AG04449 (cell line): ENCODE measurements at regions not wholly inside any gene's neighbourhood (a gene's known extent, or its start where the extent isn't known, plus 50 kb on each side); places are given as distances from the start of the nearest gene placed in this dataset.

Experiments
- CTCF ChIA-PET: fragments of 350-600 bp; formaldehyde crosslinking; extraction: SDS; loops from one replicate; lab custom pipeline; 2021; ENCODE audit warnings: antibody characterized with exemption; lab: Yijun Ruan, JAX
- POLR2A ChIA-PET: fragments of 400-600, 350-600 bp; formaldehyde crosslinking; extraction: SDS; loops from one replicate; lab custom pipeline; 2020; ENCODE audit warnings: antibody characterized with exemption, inconsistent platforms; lab: Yijun Ruan, JAX
- DNase-seq: peaks from one replicate; pipeline ENCODE4 v3.0.0-alpha.2; 2010; ENCODE audit warnings: low read depth, low spot score
- H3K4me3 ChIP-seq: 2 replicates; pipeline ENCODE4 v1.5.1; 2011; ENCODE audit warnings: low read depth, mild to moderate bottlenecking, control low read depth, low read length
- TF ChIP-seq, protein P1 (sequence below): IDR thresholded peaks from one replicate; pipeline ENCODE4 v1.5.1; 2011; ENCODE audit warnings: mild to moderate bottlenecking, moderate library complexity, low read length, control low read depth, inconsistent platforms; ENCODE audit not compliant: insufficient read depth; ENCODE audit errors: missing control alignments

DNA sequence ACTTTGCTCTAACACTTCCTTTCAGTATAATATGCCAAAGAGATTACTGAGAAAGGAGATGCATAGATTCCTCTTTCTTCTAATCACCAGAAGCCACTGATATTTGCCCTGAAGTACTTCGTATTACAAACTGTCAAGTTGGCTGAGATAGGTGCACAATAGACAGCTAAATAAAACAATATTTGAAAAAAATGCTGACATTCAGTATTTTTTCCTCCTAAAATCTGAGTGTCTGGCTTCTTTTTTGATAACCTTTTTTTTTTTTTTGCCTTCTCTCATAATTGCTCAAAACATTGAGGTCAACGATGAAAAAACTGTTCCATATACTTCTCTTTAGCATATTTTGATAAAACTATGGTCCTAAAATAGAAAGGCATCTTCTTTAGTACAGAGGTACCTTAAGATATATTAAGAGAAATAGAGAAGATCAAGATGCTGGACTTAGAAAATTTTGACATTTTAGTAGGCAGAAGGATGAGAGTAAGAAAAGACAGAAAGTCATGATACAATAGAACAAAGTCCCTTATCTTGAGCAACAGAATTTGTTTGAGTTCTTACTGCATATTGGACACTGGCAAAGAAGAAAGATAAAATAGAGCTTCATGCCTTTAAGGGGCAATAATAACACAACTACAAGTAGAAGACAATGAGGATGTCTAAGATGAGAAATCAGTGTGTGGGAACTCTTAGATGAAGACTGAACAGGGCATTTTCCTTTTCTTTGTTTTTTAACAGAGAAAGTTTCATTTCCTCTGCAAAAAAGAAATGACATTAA is 220.7 kb downstream of the PTH2R start:
- POLR2A ChIA-PET: no interaction called here
- CTCF ChIA-PET: no interaction called here

DNA sequence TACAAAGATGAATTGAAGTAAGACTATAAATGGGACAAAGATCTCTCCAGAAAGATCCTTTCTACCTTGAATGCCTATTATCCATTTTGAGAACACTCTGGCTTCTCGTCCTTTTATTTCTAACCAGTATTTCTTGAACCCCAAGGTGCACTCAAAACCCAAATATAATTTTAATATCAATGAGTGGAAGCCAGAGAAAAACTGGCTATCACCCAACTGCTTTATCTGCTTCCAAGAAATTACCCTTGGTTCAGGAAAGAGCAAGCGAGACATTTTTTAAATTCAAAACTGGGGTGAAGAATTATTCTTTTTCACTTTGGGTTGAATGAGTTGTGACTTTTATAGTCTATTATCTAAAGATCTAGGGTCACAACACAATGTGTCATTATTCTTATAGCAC is 221.3 kb downstream of the PTH2R start:
- CTCF ChIA-PET: no interaction called here
- H3K4me3 ChIP-seq: no peak overlapping the region
- TF ChIP-seq, protein P1, sequence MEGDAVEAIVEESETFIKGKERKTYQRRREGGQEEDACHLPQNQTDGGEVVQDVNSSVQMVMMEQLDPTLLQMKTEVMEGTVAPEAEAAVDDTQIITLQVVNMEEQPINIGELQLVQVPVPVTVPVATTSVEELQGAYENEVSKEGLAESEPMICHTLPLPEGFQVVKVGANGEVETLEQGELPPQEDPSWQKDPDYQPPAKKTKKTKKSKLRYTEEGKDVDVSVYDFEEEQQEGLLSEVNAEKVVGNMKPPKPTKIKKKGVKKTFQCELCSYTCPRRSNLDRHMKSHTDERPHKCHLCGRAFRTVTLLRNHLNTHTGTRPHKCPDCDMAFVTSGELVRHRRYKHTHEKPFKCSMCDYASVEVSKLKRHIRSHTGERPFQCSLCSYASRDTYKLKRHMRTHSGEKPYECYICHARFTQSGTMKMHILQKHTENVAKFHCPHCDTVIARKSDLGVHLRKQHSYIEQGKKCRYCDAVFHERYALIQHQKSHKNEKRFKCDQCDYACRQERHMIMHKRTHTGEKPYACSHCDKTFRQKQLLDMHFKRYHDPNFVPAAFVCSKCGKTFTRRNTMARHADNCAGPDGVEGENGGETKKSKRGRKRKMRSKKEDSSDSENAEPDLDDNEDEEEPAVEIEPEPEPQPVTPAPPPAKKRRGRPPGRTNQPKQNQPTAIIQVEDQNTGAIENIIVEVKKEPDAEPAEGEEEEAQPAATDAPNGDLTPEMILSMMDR: no peak
- POLR2A ChIA-PET: no interaction called here
- no peak for DNase-seq

More for the DNA sequence above, 220.7 kb downstream of the PTH2R start:
- DNase-seq: no peak
- TF ChIP-seq, protein P1: no peak
- H3K4me3 ChIP-seq: no peak overlapping the region

DNA sequence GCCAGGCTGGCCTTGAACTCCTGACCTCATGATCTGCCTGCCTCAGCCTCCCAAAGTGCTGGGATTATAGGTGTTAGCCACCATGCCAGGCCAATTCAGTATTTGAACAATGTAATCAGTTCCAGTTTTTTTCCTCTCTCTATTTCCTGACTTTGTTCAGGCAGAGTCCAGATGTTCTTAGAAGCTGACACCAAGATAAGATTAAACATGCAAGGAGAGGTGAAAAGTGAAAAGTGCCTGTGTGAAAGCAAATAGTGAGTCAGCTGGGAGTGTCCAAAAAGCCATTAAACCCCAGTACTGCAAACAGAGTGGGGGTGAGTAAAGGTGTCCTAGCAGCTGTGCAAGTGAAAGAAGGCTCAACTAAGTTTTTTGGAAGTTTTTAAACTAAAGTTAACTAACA is 231.5 kb downstream of the PTH2R start:
- TF ChIP-seq, protein P1: no peak
- POLR2A ChIA-PET: no interaction called here
- H3K4me3 ChIP-seq: no peak overlapping the region
- DNase-seq: no peak
- CTCF ChIA-PET: no interaction called here

DNA sequence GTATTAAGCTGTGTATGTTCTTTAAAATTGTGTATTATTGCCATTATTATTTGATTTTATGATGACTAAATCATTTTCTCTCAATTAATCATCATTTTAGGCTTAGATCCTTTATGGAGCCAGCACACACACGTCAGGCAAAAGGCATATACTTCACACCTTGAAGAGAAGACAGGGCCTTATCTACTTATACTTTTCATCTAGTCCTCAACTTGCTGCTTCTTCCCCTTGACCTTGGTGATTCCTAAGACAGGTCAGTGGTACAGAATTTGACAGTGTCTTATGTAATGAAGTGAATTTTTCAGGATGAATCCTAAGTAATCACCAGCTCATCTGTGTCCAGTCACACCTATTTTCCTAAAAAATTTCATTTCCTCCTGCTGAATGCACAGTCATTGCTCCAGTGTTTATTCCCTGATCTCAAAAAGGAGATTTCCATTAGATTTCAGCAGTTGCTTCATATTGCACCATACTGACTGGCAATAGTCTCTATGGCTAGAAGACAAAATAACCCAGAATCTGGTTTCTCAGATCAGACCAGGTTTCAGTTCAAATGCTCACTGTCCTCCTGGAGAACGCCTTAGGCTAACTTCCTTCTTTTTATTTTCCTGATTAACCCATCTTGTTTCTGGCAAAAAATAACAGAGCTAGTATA is 235.7 kb downstream of the PTH2R start:
- TF ChIP-seq, protein P1: no peak
- no peak for DNase-seq
- no peak overlapping the region for H3K4me3 ChIP-seq
- ChIA-PET POLR2A (no interaction called here), CTCF (no interaction called here)

DNA sequence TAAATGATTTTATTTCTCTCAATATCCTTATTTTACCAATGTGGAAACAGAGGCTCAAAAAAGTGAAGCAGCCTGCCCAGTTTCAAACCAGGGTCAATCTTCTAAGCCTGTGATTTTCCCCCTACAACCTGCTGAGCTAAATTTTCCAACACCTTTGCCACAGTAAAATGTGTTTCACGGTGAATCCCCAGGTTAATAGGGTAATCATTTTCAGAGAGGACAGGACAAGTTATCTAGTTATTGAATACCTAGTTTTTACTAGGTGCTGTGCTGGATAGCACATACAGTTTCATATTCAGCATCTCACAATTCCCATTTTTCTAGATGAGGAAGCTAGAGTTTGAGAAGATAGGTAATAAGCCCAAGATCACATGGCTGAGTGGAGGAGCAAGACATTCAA is 236.6 kb downstream of the PTH2R start:
- TF ChIP-seq, protein P1: no peak
- CTCF ChIA-PET: no interaction called here
- no peak overlapping the region for H3K4me3 ChIP-seq
- no peak for DNase-seq
- POLR2A ChIA-PET: no interaction called here

DNA sequence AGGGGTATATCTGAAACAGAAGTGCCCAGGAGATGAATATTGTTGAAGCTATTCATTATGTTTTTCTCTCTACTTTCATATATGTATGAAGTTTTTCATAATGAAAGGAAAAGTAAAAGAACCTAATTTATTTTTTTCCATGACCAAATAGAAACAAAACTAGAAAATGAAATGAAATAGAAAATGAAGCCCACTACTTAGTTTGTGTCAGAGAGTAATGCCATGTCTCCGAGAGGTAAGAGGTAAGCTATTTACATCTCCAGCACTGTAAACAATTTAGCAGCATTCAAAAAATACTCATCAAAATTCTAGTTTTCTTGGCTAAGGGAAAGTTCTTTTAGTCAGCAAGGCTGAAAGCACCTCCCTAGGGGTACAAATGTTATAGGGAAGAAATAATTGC is 238.6 kb downstream of the PTH2R start:
- H3K4me3 ChIP-seq: no peak overlapping the region
- TF ChIP-seq, protein P1: no peak
- no peak for DNase-seq
- ChIA-PET CTCF (no interaction called here), POLR2A (no interaction called here)
